OCI-LY3 (cell line): ENCODE measurements at regions not wholly inside any gene's neighbourhood (a gene's known extent, or its start where the extent isn't known, plus 50 kb on each side); places are given as distances from the start of the nearest gene placed in this dataset.

ENCODE experiments used
- H2AFZ ChIP-seq: fragments of 200-600, 300-600 bp; shearing (Covaris generic); 2 replicates; pipeline ENCODE4 v1.6.0; 2014; ENCODE audit warnings: antibody characterized with exemption, low read depth, low read length
- H3K27ac ChIP-seq: fragments of 200-600, 300-600 bp; sonication (generic); 2 replicates; pipeline ENCODE4 v1.5.1; 2014; ENCODE audit warnings: mild to moderate bottlenecking, low read length, moderate library complexity, mixed read lengths
- H3K27me3 ChIP-seq: fragments of 200-600, 300-600 bp; sonication (generic); 2 replicates; pipeline ENCODE4 v1.6.1; 2014; ENCODE audit warnings: low read depth, low read length, mixed read lengths
- H3K36me3 ChIP-seq: fragments of 200-600, 300-600 bp; sonication (generic); replicated peaks from 2 replicates; pipeline ENCODE3; 2014; ENCODE audit warnings: low read depth, low read length, mixed read lengths
- H3K4me1 ChIP-seq: fragments of 300-600, 200-600 bp; sonication (generic); 2 replicates; pipeline ENCODE4 v1.6.1; 2014; ENCODE audit warnings: low read length, mixed read lengths
- H3K4me2 ChIP-seq: fragments of 200-600, 300-600 bp; sonication (generic); 2 replicates; pipeline ENCODE4 v1.6.1; 2014; ENCODE audit warnings: low read length, mixed read lengths
- H3K4me3 ChIP-seq: fragments of 300-600, 200-600 bp; sonication (generic); 2 replicates; pipeline ENCODE4 v1.5.1; 2014; ENCODE audit warnings: antibody characterized with exemption, mild to moderate bottlenecking, low read length, moderate library complexity
- H3K79me2 ChIP-seq: fragments of 300-600, 200-600 bp; shearing (Covaris generic); 2 replicates; pipeline ENCODE4 v1.6.1; 2014; ENCODE audit warnings: mild to moderate bottlenecking, low read length, mixed read lengths
- H3K9ac ChIP-seq: fragments of 300-600, 200-600 bp; shearing (Covaris generic); 2 replicates; pipeline ENCODE4 v1.6.0; 2014; ENCODE audit warnings: mild to moderate bottlenecking, low read length, moderate library complexity
- H3K9me3 ChIP-seq: fragments of 200-600, 300-600 bp; shearing (Covaris generic); 2 replicates; pipeline ENCODE4 v1.6.1; 2014; ENCODE audit warnings: low read length, mixed read lengths; ENCODE audit not compliant: insufficient read depth
- H4K20me1 ChIP-seq: fragments of 200-600, 300-600 bp; sonication (generic); 2 replicates; pipeline ENCODE4 v1.6.1; 2016; ENCODE audit warnings: low read length, mixed read lengths; ENCODE audit not compliant: insufficient read depth
- EZH2phosphoT487 ChIP-seq: fragments of 200-600 bp; shearing (Covaris generic); IDR thresholded peaks from 2 replicates; pipeline ENCODE4 v1.6.1; 2018; ENCODE audit warnings: antibody characterized with exemption, mixed run types, low read depth
- TF ChIP-seq, protein P1 (sequence below): fragments of 200-600, 300-600 bp; sonication (generic); IDR thresholded peaks from 2 replicates; pipeline ENCODE4 v1.5.1; 2014; ENCODE audit warnings: antibody characterized with exemption, low read length, low read depth

DNA sequence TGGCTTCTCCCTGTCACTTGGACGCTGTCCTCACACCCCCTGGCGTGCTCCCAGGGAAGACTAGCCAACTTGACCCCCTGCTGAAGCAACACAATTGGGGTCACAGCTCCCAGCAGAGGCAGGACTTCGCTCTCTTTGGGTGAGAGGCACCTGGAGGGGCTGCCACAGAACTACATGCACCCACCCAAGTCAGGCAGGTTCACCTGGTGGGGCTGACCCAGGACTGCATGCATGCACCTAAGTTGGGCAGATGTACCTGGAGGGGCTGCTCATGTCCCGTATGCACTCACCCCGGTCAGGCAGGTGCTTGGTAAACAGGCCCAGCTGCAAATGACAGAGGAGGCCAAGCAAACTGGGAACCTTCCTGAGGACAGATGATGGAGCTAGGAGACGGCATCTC lies 154.3 kb upstream of the RPS6KA2 start:
- no peak overlapping the region for H2AFZ ChIP-seq
- peaks cover 31% of the 10 kb centered on the region for H3K27me3 ChIP-seq
- H3K4me3 ChIP-seq: no peak overlapping the region
- H3K4me2 ChIP-seq: no peak overlapping the region
- H3K4me1 ChIP-seq: peaks cover 21% of the 10 kb centered on the region
- H3K27ac ChIP-seq: no peak overlapping the region
- H3K79me2 ChIP-seq: no peaks in the 10 kb centered on the region
- TF ChIP-seq EZH2phosphoT487: no peak
- TF ChIP-seq, protein P1, sequence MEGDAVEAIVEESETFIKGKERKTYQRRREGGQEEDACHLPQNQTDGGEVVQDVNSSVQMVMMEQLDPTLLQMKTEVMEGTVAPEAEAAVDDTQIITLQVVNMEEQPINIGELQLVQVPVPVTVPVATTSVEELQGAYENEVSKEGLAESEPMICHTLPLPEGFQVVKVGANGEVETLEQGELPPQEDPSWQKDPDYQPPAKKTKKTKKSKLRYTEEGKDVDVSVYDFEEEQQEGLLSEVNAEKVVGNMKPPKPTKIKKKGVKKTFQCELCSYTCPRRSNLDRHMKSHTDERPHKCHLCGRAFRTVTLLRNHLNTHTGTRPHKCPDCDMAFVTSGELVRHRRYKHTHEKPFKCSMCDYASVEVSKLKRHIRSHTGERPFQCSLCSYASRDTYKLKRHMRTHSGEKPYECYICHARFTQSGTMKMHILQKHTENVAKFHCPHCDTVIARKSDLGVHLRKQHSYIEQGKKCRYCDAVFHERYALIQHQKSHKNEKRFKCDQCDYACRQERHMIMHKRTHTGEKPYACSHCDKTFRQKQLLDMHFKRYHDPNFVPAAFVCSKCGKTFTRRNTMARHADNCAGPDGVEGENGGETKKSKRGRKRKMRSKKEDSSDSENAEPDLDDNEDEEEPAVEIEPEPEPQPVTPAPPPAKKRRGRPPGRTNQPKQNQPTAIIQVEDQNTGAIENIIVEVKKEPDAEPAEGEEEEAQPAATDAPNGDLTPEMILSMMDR: no peak
- no peaks in the 10 kb centered on the region for H3K9me3 ChIP-seq
- H3K36me3 ChIP-seq: no peaks in the 10 kb centered on the region
- H4K20me1 ChIP-seq: no peaks in the 10 kb centered on the region
- no peak overlapping the region for H3K9ac ChIP-seq

DNA sequence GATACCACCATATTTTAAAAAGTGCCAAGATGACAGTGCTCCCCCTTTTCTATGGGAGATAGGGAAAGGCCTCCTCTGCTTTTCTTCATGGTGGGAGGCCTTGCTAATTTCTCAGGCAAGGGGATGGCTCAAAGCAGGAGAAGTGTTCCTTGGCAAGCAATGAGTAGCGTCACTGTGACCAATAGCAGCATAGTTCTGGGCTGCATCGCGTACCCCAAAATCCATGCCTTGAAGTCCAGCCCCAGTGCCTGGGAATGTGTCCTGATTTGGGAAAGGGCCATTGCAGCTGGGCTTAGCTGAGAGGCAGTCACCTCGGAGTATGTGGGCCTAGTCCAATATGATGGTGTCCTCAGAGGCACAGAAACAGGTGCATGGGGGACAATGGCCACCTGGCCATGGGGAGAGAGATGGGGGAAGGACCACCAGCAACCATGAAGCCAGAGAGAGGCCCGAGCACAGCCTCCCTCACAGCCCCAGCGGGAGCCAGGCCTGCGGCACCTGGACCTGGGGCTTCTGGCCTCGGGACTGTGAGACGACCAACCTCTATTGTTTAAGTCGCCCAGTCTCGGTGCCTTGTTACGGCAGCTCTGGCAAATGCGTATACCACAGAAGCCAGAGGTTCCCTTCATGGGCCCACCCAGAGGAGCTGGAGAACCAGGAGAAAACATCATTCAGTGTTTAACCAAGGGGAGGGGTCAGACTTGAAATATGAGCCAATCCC lies 153.1 kb upstream of the RPS6KA2 start:
- Histone ChIP-seq H3K27ac (no peak overlapping the region), H3K4me1 (peaks cover 24% of the 10 kb centered on the region), H3K27me3 (peaks cover 42% of the 10 kb centered on the region), H4K20me1 (0 out of 2 replicates have a peak, but pooled peaks cover 4% of the 10 kb centered on the region), H2AFZ (no peak overlapping the region), H3K36me3 (no peaks in the 10 kb centered on the region), H3K4me3 (no peak overlapping the region), H3K9ac (no peak overlapping the region), H3K4me2 (no peak overlapping the region), H3K79me2 (no peaks in the 10 kb centered on the region), H3K9me3 (no peaks in the 10 kb centered on the region)
- TF ChIP-seq, protein P1: no peak
- no peak for TF ChIP-seq EZH2phosphoT487

DNA sequence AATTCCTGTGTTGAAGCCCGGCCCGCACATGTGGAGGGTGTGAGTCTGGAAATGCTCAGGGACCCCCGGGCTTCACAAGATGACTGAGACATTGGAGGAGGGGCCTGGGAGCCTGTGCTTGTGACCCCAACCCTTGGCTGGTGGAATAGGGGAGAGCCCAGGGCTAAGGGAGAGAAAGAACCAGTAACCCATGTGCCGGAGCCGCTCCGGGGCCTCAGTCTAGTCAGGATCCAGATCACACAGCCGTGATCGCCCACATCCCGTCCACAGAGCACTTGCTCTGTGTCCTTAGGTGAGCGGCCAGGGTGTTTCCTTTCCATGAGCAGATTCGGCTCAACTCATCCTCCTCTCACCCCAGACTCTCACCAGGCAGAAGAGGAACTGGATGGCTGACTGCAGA lies 152.3 kb upstream of the RPS6KA2 start:
- Histone ChIP-seq H3K79me2 (no peaks in the 10 kb centered on the region), H3K27me3 (peaks cover 44% of the 10 kb centered on the region), H3K27ac (no peak overlapping the region), H2AFZ (no peak overlapping the region), H3K9ac (no peak overlapping the region), H3K36me3 (no peaks in the 10 kb centered on the region), H3K4me2 (peak overlapping the region; percentile 27; the same call in 1 of the 2 replicates), H4K20me1 (0 out of 2 replicates have a peak, but pooled peaks cover 4% of the 10 kb centered on the region), H3K9me3 (no peaks in the 10 kb centered on the region), H3K4me3 (no peak overlapping the region), H3K4me1 (peaks cover 30% of the 10 kb centered on the region)
- TF ChIP-seq, protein P1: no peak
- no peak for TF ChIP-seq EZH2phosphoT487

DNA sequence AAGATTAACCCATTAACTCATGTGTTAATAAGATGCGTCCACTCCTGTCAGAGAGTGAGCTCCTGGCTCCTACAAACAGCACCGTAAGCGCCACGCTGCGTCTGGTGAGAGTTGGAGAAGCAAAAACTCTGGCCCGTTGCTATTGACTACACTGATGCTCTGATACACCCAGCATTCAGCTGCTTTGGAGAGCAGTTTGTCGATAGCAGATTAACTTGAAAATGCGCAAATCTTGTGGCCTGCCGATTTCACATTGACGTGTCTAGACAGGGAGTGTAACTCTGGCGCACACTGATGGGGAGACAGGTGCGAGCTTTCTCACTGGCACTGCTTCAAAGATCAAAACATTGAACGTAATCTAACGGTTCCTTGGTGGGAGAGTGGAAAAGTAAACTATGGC lies 151.7 kb upstream of the RPS6KA2 start:
- H3K4me3 ChIP-seq: no peak overlapping the region
- H3K9me3 ChIP-seq: no peaks in the 10 kb centered on the region
- H3K9ac ChIP-seq: no peak overlapping the region
- peaks cover 30% of the 10 kb centered on the region for H3K4me1 ChIP-seq
- 0 out of 2 replicates have a peak, but pooled peaks cover 4% of the 10 kb centered on the region for H4K20me1 ChIP-seq
- H3K27me3 ChIP-seq: peaks cover 50% of the 10 kb centered on the region
- H3K27ac ChIP-seq: no peak overlapping the region
- TF ChIP-seq, protein P1: no peak
- no peak for TF ChIP-seq EZH2phosphoT487
- no peaks in the 10 kb centered on the region for H3K79me2 ChIP-seq
- peak overlapping the region; percentile 27 for H3K4me2 ChIP-seq
- H3K36me3 ChIP-seq: no peaks in the 10 kb centered on the region
- no peak overlapping the region for H2AFZ ChIP-seq
